ENCODE measurements at regions not wholly inside any gene's neighbourhood (a gene's known extent, or its start where the extent isn't known, plus 50 kb on each side); places are given as distances from the start of the nearest gene placed in this dataset.

GRCh38 chr18:77517901-77518300 is 268.3 kb downstream of the GALR1 start:
- no peaks in the 10 kb centered on the region for H3K4me1 Mint-ChIP-seq (ENCODE audit: low read depth)
- no peak for DNase-seq (ENCODE audit: low spot score, unreplicated experiment)
- TF ChIP-seq CTCF (IDR thresholded peaks at IDR 0.05; ENCODE audit: unreplicated experiment): no peak
- H3K9me3 Mint-ChIP-seq (ENCODE audit: low read depth): peaks cover 15% of the 10 kb centered on the region
- no peaks in the 10 kb centered on the region for H3K27me3 Mint-ChIP-seq
- no peak overlapping the region for H3K4me3 Mint-ChIP-seq (ENCODE audit: low read depth)
- peaks cover 12% of the 10 kb centered on the region for H3K36me3 Mint-ChIP-seq (ENCODE audit: insufficient read depth)
- no peak overlapping the region for H3K27ac Mint-ChIP-seq

- Mint-ChIP-seq H3K27ac (no peak overlapping the region), H3K36me3 (ENCODE audit: insufficient read depth) (peaks cover 9% of the 10 kb centered on the region), H3K27me3 (no peaks in the 10 kb centered on the region), H3K9me3 (ENCODE audit: low read depth) (peaks cover 7% of the 10 kb centered on the region), H3K4me3 (ENCODE audit: low read depth) (no peak overlapping the region), H3K4me1 (ENCODE audit: low read depth) (no peaks in the 10 kb centered on the region)
- TF ChIP-seq CTCF (IDR thresholded peaks at IDR 0.05; ENCODE audit: unreplicated experiment): no peak
- DNase-seq (ENCODE audit: low spot score, unreplicated experiment): no peak
Observed at GRCh38 chr18:77520767-77521166, 271.1 kb downstream of the GALR1 start.

GRCh38 chr18:77522051-77522675 is 272.5 kb downstream of the GALR1 start:
- Mint-ChIP-seq H3K4me3 (ENCODE audit: low read depth) (no peak overlapping the region), H3K9me3 (ENCODE audit: low read depth) (peaks cover 10% of the 10 kb centered on the region), H3K27me3 (peaks cover 3% of the 10 kb centered on the region), H3K27ac (no peak overlapping the region), H3K4me1 (ENCODE audit: low read depth) (no peaks in the 10 kb centered on the region), H3K36me3 (ENCODE audit: insufficient read depth) (peaks cover 11% of the 10 kb centered on the region)
- TF ChIP-seq CTCF (IDR thresholded peaks at IDR 0.05; ENCODE audit: unreplicated experiment): no peak
- no peak for DNase-seq (ENCODE audit: low spot score, unreplicated experiment)

- Mint-ChIP-seq H3K4me3 (ENCODE audit: low read depth) (no peak overlapping the region), H3K36me3 (ENCODE audit: insufficient read depth) (peaks cover 6% of the 10 kb centered on the region), H3K9me3 (ENCODE audit: low read depth) (peaks cover 3% of the 10 kb centered on the region), H3K27me3 (peaks cover 3% of the 10 kb centered on the region), H3K4me1 (ENCODE audit: low read depth) (peaks cover 17% of the 10 kb centered on the region), H3K27ac (no peak overlapping the region)
- no peak for TF ChIP-seq CTCF (IDR thresholded peaks at IDR 0.05; ENCODE audit: unreplicated experiment)
- no peak for DNase-seq (ENCODE audit: low spot score, unreplicated experiment)
Observed at GRCh38 chr18:77524909-77525308, 275.3 kb downstream of the GALR1 start.

GRCh38 chr18:77526962-77527361 is 277.3 kb downstream of the GALR1 start:
- Mint-ChIP-seq H3K9me3 (ENCODE audit: low read depth) (peaks cover 3% of the 10 kb centered on the region), H3K27me3 (peaks cover 3% of the 10 kb centered on the region)
- TF ChIP-seq CTCF (IDR thresholded peaks at IDR 0.05; ENCODE audit: unreplicated experiment): no peak

More at GRCh38 chr18:77526962-77527361, 277.3 kb downstream of the GALR1 start:
- Mint-ChIP-seq H3K4me1 (ENCODE audit: low read depth) (peaks cover 30% of the 10 kb centered on the region), H3K27ac (no peak overlapping the region), H3K36me3 (ENCODE audit: insufficient read depth) (peaks cover 6% of the 10 kb centered on the region), H3K4me3 (ENCODE audit: low read depth) (no peak overlapping the region)
- no peak for DNase-seq (ENCODE audit: low spot score, unreplicated experiment)
